Hepatocyte (in vitro differentiated cells): ENCODE measurements at regions not wholly inside any gene's neighbourhood (a gene's known extent, or its start where the extent isn't known, plus 50 kb on each side); places are given as distances from the start of the nearest gene placed in this dataset.

Experiments used
- DNase-seq: peaks from one replicate; pipeline ENCODE4 v3.0.0-alpha.2; 2016; ENCODE audit warnings: low spot score
- H2AFZ ChIP-seq: fragments of 200-600 bp; sonication (generic); 2 replicates; pipeline ENCODE4 v1.6.0; 2016; ENCODE audit warnings: antibody characterized with exemption, mild to moderate bottlenecking
- H3K27ac ChIP-seq: fragments of 200-600 bp; sonication (generic); 2 replicates; pipeline ENCODE4 v1.5.1; 2016; ENCODE audit warnings: mild to moderate bottlenecking
- H3K27me3 ChIP-seq: fragments of 200-600 bp; sonication (generic); 2 replicates; pipeline ENCODE4 v1.6.1; 2016
- H3K36me3 ChIP-seq: fragments of 200-600 bp; sonication (generic); replicated peaks from 2 replicates; pipeline ENCODE4 v1.5.1; 2016; ENCODE audit warnings: low read depth; ENCODE audit not compliant: insufficient read depth
- H3K4me1 ChIP-seq: fragments of 200-600 bp; sonication (generic); 2 replicates; pipeline ENCODE4 v1.5.1; 2016; ENCODE audit warnings: mild to moderate bottlenecking, moderate library complexity; ENCODE audit not compliant: insufficient read depth
- H3K4me2 ChIP-seq: fragments of 200-600 bp; sonication (generic); 2 replicates; pipeline ENCODE4 v1.6.0; 2016
- H3K4me3 ChIP-seq: fragments of 200-600 bp; sonication (generic); 2 replicates; pipeline ENCODE4 v1.5.1; 2016; ENCODE audit warnings: mild to moderate bottlenecking
- H3K79me2 ChIP-seq: fragments of 200-600 bp; sonication (generic); 2 replicates; pipeline ENCODE4 v1.6.0; 2017; ENCODE audit warnings: mild to moderate bottlenecking
- H3K9me2 ChIP-seq: fragments of 200-600 bp; sonication (generic); replicated peaks from 2 replicates; pipeline ENCODE4 v1.6.0; 2017; ENCODE audit warnings: mild to moderate bottlenecking; ENCODE audit not compliant: insufficient read depth
- H3K9me3 ChIP-seq: fragments of 200-600 bp; sonication (generic); 2 replicates; pipeline ENCODE4 v1.5.1; 2016; ENCODE audit warnings: low read depth, mild to moderate bottlenecking
- H4K20me1 ChIP-seq: fragments of 200-600 bp; sonication (generic); 2 replicates; pipeline ENCODE4 v1.6.0; 2016; ENCODE audit warnings: mild to moderate bottlenecking; ENCODE audit not compliant: insufficient read depth, poor library complexity, severe bottlenecking
- CTCF ChIP-seq: fragments of 200-600 bp; sonication (generic); IDR thresholded peaks from 2 replicates; pipeline ENCODE4 v1.5.1; 2016; ENCODE audit warnings: antibody characterized with exemption, mild to moderate bottlenecking; ENCODE audit not compliant: poor library complexity
- EZH2 ChIP-seq: fragments of 200-600 bp; sonication (generic); IDR thresholded peaks from 2 replicates; pipeline ENCODE4 v1.6.1; 2016; ENCODE audit warnings: antibody characterized with exemption, mild to moderate bottlenecking, borderline replicate concordance
- EZH2phosphoT487 ChIP-seq: fragments of 200-600 bp; sonication (generic); IDR thresholded peaks from one replicate; pipeline ENCODE4 v1.6.1; 2018; ENCODE audit warnings: antibody characterized with exemption, mild to moderate bottlenecking, low read depth, moderate library complexity; ENCODE audit not compliant: unreplicated experiment, severe bottlenecking
- WGBS: methylation state at CpG from one replicate; pipeline ENCODE4 v1.1.6; 2016; ENCODE audit warnings: low lambda C conversion rate; ENCODE audit errors: missing lambda C conversion rate; 5-methylcytosine and 5-hydroxymethylcytosine counted together

DNA sequence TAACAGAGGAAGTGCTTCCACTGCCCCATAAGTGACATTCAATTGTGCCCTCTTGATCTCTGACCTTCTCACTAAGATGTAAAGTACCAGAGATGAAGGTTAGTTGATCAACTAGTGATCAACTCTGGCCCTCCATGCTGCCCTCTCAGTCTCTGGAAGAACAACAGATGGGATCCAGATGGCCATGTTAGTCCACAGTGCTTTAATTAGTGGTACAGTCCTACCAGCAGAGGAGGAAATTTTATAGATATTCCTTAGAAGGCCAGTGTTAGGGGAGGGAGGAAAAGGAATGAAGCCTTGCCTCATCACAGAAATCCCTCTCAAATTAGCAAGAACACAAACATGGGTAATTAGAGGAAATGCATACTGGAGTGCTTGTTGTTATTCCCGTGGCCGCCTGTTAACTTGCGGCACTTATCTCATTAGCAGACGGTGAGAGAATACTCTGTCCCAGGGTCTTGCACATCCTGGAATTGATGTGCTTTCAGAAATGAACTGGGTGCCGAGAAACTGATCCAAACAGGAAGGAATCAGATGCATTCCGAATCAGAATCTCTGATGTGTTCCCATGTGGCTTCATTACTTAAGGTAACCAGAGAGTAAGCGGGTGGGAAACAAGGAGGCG lies 91.1 kb upstream of the RGS4 start:
- Histone ChIP-seq H3K79me2 (no peaks in the 10 kb centered on the region), H4K20me1 (no peaks in the 10 kb centered on the region), H3K4me2 (no peak overlapping the region), H3K27me3 (no peaks in the 10 kb centered on the region), H3K9me2 (no peaks in the 10 kb centered on the region), H2AFZ (no peak overlapping the region), H3K27ac (no peak overlapping the region), H3K36me3 (no peaks in the 10 kb centered on the region), H3K4me3 (no peak overlapping the region), H3K4me1 (no peaks in the 10 kb centered on the region), H3K9me3 (no peaks in the 10 kb centered on the region)
- no peak for DNase-seq
- TF ChIP-seq EZH2phosphoT487 (no peak), CTCF (no peak), EZH2 (no peak)
- WGBS = 75% methylated on average over 8 of the region's 8 CpGs

GRCh38 chr1:162976628-162977027 lies 92.5 kb upstream of the RGS4 start:
- H3K4me3 ChIP-seq = no peak overlapping the region
- H3K9me2 ChIP-seq = no peaks in the 10 kb centered on the region
- H3K27ac ChIP-seq = no peak overlapping the region
- H3K36me3 ChIP-seq = no peaks in the 10 kb centered on the region
- no peaks in the 10 kb centered on the region for H3K27me3 ChIP-seq
- H3K9me3 ChIP-seq = no peaks in the 10 kb centered on the region
- no peaks in the 10 kb centered on the region for H3K4me1 ChIP-seq
- DNase-seq = no peak
- no peaks in the 10 kb centered on the region for H4K20me1 ChIP-seq
- no peak for TF ChIP-seq EZH2
- TF ChIP-seq CTCF = no peak
- TF ChIP-seq EZH2phosphoT487 = no peak
- H3K4me2 ChIP-seq = no peak overlapping the region
- H2AFZ ChIP-seq = no peak overlapping the region
- no peaks in the 10 kb centered on the region for H3K79me2 ChIP-seq
- WGBS = 54% methylated on average over 3 of the region's 3 CpGs

- no peaks in the 10 kb centered on the region for H3K9me3 ChIP-seq
- H3K4me2 ChIP-seq = no peak overlapping the region
- no peaks in the 10 kb centered on the region for H3K27me3 ChIP-seq
- H3K4me3 ChIP-seq = no peak overlapping the region
- no peaks in the 10 kb centered on the region for H3K9me2 ChIP-seq
- H2AFZ ChIP-seq = no peak overlapping the region
- H3K36me3 ChIP-seq = no peaks in the 10 kb centered on the region
- no peak for DNase-seq
- TF ChIP-seq CTCF (no peak), EZH2 (no peak), EZH2phosphoT487 (no peak)
- H3K79me2 ChIP-seq = no peaks in the 10 kb centered on the region
- no peak overlapping the region for H3K27ac ChIP-seq
- H3K4me1 ChIP-seq = no peaks in the 10 kb centered on the region
- H4K20me1 ChIP-seq = no peaks in the 10 kb centered on the region
Observed at GRCh38 chr1:162974810-162975209, 94.4 kb upstream of the RGS4 start.

DNA sequence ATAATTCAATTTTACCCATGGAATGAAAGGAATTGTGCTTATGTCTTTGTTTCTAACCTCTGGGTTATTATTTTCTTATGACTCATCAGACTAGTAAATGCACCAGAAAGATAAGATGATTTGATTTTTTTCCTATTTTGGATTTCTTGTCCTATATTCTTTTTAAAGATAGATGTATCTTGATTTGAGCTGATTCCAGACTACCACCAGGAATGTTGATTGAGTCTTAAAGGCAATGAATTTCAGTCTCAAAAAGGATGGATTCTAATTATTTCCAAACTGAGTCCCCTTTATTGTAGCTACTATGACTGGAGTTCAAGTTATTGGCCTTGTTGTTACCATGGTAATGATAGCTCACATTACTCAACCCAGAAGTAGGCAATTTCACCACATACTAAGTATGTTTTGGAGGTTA lies 95.8 kb upstream of the RGS4 start:
- H3K27me3 ChIP-seq = no peaks in the 10 kb centered on the region
- H3K9me2 ChIP-seq = no peaks in the 10 kb centered on the region
- H3K79me2 ChIP-seq = no peaks in the 10 kb centered on the region
- no peak overlapping the region for H2AFZ ChIP-seq
- no peak overlapping the region for H3K4me2 ChIP-seq
- no peaks in the 10 kb centered on the region for H4K20me1 ChIP-seq
- DNase-seq = no peak
- H3K36me3 ChIP-seq = no peaks in the 10 kb centered on the region
- no peak overlapping the region for H3K27ac ChIP-seq
- no peak for TF ChIP-seq EZH2phosphoT487
- no peak for TF ChIP-seq CTCF
- TF ChIP-seq EZH2 = no peak
- no peak overlapping the region for H3K4me3 ChIP-seq
- H3K4me1 ChIP-seq = no peaks in the 10 kb centered on the region
- no peaks in the 10 kb centered on the region for H3K9me3 ChIP-seq
